GM21723 (cell line): ENCODE measurements at regions not wholly inside any gene's neighbourhood (a gene's known extent, or its start where the extent isn't known, plus 50 kb on each side); places are given as distances from the start of the nearest gene placed in this dataset.

Experiments used
- ATAC-seq: cut with Tn5 transposase; IDR thresholded peaks from one replicate; pipeline ENCODE4 v1.9.1; 2021; ENCODE audit warnings: mild to moderate bottlenecking, moderate library complexity; ENCODE audit not compliant: unreplicated experiment

GRCh38 chr2:216808805-216809425, 50.9 kb downstream of the TNP1 start:
- ATAC-seq = no peak

DNA sequence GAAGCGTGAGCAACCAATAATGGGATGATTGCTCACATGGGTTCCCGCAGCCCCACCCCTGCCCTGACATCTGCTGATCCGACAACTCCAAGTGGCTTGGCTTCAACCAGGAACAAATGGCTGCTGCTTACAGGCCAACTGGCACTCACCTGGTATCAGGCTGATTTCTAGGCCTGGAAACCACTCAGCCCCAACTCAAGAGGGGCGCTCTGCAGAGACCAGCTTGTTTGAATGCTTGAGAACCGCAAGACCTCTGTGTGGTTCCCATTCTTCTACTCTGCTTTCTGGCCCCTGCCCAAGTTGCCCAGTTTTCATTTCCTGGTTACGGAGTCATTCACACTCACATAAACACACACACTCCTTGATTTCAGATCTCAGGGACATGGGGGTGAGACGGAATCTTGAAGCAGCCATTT, 52.0 kb downstream of the TNP1 start:
- ATAC-seq = no peak

GRCh38 chr2:216804357-216805350, 55.2 kb downstream of the TNP1 start:
- ATAC-seq = no peak

GRCh38 chr2:216803791-216804190, 56.1 kb downstream of the TNP1 start:
- no peak for ATAC-seq

DNA sequence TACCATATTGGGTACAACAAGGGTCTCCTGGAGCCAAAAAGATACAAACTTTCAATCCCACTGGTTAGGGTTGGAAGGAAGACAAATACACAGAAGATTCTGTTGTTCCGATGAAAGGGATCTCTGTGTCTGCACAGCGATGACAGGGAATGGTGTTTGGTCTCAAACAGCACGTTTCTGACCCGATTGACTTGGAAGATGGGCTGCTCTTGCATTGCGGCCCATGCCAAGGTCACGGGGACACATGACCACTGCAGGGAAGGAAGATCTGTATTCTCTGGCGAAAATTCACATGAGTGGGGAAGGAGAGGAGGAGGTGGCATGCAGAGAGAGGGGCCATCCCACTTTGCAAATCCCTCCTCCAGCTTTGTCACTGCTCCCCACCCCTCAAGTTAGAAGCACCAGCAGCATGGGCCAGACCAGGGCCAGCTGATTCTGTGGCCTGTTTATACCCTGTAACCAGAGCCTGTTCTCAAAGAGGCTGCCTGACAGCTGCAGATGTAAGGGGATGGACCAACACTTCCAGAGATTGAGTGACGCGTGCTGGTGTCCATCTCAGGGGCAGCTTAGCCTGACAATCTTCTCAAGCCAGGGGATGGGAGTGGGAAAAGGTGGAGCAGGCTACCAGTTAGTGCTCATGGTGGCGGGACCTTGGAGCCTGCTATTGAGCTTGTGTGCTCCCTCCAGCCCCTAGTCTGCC, 57.2 kb downstream of the TNP1 start:
- no peak for ATAC-seq

DNA sequence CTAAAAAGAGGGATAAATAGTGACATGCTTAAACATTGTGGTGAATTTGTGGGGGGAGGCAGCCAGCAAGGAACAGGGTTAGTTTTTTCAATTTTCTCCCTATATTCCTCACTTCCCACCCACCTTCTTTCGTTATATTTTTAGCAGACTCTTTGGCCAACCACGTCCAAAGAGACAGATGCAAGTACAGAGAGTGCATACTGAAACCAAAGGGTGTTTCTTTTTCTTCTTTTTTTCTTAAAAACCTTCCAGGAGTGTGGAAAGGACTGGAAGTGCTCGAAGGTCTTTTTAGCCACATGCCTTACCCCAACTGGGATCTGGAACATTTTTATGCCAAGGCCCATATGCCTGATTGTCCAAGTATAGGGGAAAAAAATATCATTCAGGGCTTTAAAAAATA, 59.0 kb downstream of the TNP1 start:
- no peak for ATAC-seq

DNA sequence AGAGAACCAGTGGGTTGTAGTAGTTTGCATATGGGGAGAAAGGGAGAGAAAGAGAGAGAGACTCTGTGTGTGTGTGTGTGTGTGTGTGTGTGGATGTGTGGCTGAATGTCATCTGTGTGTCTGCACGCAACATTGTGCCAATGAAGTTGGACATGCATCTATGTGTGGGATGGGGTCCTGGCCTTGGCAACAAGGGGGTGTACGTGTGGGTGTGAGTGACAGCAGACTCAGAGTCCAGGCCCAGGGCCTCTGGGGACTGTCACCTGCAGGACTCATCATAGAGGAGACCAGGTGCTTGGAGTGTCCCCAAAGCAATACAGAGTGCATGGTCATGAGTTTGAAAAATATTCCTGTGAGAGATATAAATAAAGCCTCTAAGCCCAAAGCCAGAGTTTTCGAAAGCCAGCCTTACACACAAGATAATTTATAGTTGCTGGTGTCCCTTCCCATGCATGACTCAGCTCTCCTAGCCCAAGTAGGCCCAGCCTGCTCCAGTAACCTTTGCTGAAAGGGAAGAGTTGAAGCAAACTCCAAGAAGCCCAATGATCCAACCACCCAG, 59.9 kb downstream of the TNP1 start:
- ATAC-seq = no peak

DNA sequence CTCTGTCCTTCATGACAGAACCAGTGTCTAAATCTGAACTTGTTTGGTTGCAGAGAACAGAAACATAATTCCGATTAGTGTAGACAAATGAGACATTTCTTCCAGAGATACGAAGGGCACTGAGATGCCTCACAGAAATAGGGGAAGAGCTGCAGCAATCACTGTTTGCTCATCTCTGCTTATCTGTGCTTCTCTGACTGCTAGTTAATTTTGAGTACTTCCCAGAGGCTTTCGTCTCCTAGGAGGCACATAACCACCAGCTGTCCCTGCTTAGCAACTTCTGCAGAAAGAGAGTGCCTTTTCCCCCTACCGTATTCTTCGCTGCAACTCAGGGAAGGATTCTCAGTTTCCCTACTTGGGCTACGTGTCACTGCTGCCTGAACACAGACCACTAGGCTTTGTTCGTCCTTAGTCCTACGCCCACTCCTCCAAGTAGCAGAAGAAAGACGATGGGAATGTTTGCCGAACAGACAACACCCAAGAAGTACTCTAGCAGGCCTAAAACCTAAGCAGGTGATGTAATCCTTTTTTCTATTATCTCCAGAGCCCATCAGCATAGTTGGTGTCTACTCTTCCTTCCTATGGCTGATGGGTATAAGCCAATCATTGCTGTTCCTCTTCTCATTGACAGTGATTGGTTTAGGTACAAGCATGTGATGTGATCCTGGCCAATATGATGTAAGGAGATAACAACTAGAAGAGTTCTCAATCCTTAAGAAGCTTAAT, 63.6 kb downstream of the TNP1 start:
- no peak for ATAC-seq

DNA sequence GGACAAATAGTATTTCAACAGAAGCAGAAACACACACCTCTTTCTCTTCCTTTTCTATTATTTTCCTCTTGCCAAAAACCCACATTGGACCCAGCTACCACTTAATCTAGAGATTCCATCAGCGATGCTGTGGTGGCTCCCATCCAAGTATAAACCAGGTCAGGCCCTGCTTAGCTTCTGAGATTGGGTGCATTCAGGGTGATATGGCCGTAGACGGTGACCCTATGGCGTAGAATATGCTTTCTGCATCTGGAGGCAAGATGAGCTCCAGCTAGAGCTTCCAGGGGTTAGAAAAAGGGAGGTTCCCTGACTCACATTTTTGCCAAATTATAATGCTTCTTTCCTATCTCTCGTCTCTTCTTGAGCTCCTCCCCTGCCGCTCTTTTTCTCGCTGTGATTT, 66.5 kb downstream of the TNP1 start:
- no peak for ATAC-seq

DNA sequence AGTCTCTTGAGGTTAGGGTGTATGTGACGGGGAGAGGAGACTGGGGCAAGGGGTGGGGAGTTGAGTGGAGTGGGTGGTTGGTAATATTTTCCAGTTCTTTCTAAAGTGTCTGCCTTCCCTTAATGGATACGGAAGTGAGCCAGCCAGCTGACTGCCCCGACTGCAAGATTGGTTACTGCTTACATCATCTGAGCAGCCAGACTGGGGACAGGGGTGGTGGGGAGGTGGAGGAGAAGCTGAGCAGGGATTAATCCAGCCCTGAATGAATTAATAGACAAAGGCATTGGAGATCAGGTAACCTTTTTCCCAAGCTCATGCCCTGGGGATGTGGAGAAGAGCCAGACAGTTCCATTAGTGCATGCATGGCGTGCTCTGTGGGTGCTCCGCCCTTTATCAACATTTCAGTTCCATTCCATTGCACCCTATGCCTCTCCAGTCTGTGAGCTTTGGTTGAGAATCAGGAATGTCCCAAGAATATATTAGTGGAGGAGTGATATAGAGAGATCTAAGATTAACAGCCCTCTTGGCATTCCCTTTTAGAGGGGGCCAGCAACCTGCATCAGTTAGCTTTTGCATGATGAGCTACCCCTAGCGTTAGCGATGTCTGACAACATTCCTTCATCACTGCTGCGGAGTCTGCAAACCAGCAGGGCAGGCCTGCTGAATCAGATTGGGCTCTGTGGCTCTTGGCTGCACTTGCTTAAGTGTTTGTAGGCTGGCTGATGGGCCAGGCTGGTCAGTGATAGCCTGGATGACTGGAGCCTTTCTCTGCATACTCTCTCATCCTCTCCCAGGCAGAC, 67.4 kb downstream of the TNP1 start:
- ATAC-seq = no peak

DNA sequence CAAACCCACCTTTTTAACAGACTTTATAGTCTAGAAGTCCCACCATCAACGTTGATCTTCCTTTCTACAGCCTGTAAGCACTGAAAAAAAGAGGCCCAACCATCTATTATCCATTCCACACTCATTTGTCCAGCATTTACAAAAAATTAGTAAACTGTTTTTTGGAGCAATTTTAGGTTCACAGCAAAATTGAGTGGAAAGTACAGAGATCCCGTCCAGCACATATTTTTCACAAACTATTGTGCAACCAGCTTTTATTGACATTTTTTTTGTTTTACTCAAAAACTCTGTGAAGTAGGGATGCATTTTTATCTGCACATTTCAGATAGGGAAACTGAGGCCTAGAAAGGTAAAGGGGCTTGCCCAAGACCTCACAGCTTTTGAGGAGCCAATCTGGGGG, 68.6 kb downstream of the TNP1 start:
- ATAC-seq = no peak

DNA sequence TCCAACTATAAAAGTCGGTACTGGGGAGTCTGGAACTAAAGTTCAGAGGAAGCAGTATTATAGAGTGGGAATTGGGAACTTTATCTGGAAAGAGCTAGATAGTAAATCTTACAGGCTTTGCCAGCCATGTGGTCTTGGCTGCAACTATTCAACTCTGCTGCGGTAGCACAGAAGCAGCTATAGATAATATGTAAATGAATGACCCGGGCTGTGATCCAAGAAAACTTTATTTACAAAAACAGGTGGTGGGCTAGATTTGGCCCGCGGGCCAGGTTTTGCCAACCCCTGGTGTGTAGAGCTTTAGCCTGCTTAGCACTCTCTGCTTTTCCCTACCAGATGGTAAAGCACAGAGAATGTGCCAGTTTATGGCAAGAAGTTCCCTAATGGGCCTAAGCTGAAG, 70.8 kb downstream of the TNP1 start:
- no peak for ATAC-seq

DNA sequence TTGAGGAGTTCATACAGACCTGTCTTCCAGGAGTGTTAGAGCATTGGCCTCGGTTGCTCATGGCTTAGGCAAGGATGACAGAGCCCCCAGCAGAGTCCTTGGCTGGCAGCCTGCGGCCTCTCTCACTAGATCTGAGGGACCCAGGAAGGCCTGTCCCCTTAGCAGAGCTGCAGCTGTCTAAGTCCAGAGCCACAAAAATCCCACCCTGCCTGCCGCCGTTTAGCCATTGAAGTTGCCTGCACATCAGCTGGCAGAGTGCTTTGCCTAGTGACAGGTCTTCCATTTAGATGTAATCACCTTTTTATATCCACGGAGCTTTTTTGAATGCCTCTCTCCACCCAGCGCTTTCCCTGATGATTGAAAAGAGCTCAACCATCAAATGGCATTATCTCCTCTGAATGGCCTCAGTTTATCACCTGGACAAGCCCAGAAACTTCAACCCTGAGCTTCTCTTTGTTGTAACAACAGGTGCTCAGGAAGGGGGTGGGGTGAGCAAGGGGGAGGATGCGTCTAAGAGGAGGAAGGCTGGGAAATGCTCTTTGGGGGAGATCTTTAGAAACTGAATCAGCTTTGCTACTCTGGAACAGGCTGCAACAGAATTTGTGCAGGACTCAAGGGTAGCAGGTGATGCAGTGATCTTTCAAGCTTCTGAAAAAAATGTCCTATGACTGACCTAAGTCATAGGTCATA, 71.9 kb downstream of the TNP1 start:
- ATAC-seq = no peak

DNA sequence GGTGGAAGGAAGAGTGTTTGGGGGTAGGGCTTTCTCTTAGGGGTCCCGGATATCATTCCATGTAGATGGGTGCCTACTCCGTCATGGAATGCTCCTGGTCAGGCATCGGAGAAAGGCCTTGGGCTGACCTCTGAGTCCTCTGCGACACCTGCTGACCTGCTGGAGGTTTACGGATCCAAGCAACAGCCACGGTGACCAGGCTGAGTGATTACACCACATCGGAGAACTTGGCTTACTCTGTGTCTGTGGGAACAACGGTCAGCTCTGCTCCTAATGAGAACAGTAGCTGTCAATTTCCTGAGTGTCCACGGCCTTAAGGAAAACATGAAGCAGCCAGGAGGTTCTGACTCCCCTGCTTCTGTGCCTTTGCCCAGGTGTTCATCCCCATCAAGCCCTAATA, 73.2 kb downstream of the TNP1 start:
- no peak for ATAC-seq

DNA sequence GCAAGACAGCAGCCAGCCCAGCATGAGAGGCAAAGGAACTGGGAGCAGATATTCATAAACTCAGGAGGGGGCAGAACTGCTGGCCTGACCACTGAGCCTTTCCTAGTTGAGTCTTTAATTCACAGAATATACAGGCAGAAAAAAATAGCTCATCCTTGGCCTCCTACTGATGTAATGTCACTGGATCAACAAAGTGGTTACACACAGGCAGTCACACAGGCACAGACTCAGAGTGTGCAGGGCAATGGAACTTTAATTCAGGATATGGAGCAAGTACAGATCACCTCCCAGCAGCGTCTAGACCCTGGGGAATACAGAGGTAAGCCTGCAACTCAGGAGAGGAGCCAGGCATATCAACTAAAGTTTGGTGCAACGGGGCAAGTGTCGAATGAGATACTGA, 75.4 kb downstream of the TNP1 start:
- ATAC-seq = no peak

GRCh38 chr2:216781709-216782108, 78.2 kb downstream of the TNP1 start:
- no peak for ATAC-seq

DNA sequence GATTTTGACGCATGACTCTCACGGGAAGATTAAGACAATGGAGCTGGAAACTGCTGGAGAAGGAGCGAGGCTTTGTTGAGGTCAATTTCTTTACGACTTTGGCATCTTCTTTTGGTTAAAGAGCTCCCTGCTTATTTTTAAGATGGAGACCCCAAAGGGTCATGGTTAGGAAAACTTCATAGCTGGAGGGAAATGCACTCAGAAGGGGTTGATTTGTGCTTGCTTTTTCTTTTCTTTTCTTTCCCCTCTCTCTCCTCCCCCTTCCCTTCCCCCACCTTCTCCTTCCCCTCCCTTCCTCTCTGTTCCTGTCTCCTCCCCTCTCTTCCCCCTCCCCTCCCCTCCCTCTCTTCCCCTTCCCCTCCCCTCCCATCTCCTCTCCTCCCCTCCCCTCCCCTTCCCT, 79.0 kb downstream of the TNP1 start:
- ATAC-seq = no peak

- peak; percentile 99 for ATAC-seq
These were observed 82.1 kb downstream of the TNP1 start for GRCh38 chr2:216777637-216778273.
